ENCODE measurements at regions not wholly inside any gene's neighbourhood (a gene's known extent, or its start where the extent isn't known, plus 50 kb on each side); places are given as distances from the start of the nearest gene placed in this dataset.

DNA sequence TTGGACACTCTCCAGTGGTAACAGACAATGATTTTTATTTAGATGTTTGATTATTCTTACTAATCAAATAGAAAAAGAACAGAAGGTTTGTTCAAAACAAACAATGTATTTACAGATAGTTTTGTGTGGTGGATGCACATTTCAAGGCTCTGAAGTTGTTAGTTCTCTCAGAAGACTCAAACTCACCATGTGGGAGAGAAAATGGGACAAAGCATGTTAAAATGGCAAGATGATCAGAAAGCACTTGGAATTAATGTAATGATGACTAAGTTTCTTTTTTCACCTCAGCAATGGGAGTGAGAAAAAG is 450.5 kb upstream of the KCNMB2 start:
- DNase-seq (ENCODE audit: low spot score) = no peak
- no peak overlapping the region for H3K27ac ChIP-seq (ENCODE audit: low read depth, low read length, poor library complexity, severe bottlenecking)
- no TSS peak for BruUV-seq (replicated peaks)

DNA sequence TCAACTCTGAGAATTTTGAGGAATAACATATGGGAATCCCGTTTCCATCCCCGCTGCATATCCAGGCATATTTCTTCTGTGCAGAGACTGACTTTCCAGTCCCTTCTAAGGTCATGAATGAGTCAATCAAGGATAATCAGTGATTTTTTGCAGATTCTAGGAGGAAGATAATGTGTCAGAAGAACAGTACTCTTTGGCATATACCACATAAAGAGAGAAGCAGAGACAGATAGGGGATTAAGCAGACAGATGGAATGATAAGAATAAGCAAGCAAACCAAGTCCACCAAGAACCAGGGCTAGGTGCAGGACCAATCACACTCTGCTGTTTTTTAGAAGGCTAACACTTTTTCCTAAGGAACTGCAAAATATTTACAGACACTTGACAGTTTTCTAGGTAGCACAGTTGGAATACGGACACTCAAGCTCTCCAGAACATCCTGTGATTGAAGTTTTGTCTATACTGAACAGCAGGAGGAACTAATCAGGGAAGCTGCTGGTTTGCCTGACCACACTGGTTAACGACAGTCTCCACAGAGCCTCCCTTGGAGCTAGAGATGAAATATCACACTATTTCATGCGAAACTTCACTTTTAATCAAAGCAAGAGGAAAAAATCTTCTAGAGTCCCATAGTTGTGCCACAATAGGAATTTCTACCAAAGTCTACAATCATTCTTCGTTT is 450.0 kb upstream of the KCNMB2 start:
- Histone ChIP-seq H3K4me1 (ENCODE audit: insufficient read depth, low read length, poor library complexity, severe bottlenecking) (peaks cover 37% of the 10 kb centered on the region), H3K36me3 (ENCODE audit: insufficient read depth, low read length, poor library complexity, severe bottlenecking) (no peaks in the 10 kb centered on the region), H3K27ac (ENCODE audit: low read depth, low read length, poor library complexity, severe bottlenecking) (no peak overlapping the region), H3K27me3 (replicated peaks; ENCODE audit: insufficient read depth, low read depth, low read length, poor library complexity) (no peaks in the 10 kb centered on the region), H3K4me3 (ENCODE audit: low read depth, low read length, poor library complexity, severe bottlenecking) (no peak overlapping the region), H3K9me3 (ENCODE audit: low read depth, low read length, poor library complexity, severe bottlenecking) (no peaks in the 10 kb centered on the region)
- TF ChIP-seq, protein P1, sequence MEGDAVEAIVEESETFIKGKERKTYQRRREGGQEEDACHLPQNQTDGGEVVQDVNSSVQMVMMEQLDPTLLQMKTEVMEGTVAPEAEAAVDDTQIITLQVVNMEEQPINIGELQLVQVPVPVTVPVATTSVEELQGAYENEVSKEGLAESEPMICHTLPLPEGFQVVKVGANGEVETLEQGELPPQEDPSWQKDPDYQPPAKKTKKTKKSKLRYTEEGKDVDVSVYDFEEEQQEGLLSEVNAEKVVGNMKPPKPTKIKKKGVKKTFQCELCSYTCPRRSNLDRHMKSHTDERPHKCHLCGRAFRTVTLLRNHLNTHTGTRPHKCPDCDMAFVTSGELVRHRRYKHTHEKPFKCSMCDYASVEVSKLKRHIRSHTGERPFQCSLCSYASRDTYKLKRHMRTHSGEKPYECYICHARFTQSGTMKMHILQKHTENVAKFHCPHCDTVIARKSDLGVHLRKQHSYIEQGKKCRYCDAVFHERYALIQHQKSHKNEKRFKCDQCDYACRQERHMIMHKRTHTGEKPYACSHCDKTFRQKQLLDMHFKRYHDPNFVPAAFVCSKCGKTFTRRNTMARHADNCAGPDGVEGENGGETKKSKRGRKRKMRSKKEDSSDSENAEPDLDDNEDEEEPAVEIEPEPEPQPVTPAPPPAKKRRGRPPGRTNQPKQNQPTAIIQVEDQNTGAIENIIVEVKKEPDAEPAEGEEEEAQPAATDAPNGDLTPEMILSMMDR (conservative IDR thresholded peaks at IDR 0.05; ENCODE audit: low read depth, low read length) = no peak
- TF ChIP-seq EZH2 (IDR thresholded peaks at IDR 0.05; ENCODE audit: borderline replicate concordance, low read depth, low read length, poor library complexity, severe bottlenecking) = no peak
- no TSS peak for BruUV-seq (replicated peaks)
- ChIA-PET CTCF (no interaction called here), POLR2A (ENCODE audit: low non-redundant PET) (no interaction called here)
- DNase-seq (ENCODE audit: low spot score) = no peak
- intact Hi-C loops (cut with micrococcal nuclease; ENCODE audit: unreplicated experiment) = loop anchor here (10.0 kb wide), 1 partner anchor 239 kb away; no protein-coding TSS in a partner anchor

More for the DNA sequence above, 450.5 kb upstream of the KCNMB2 start:
- H3K4me1 ChIP-seq (ENCODE audit: insufficient read depth, low read length, poor library complexity, severe bottlenecking) = peaks cover 37% of the 10 kb centered on the region
- H3K27me3 ChIP-seq (replicated peaks; ENCODE audit: insufficient read depth, low read depth, low read length, poor library complexity) = no peaks in the 10 kb centered on the region
- POLR2A ChIA-PET (ENCODE audit: low non-redundant PET) = interaction anchor here (0.6 kb wide), 1 partner anchor 53 kb away, joined by 3 read pairs; no protein-coding TSS in a partner anchor
- H3K9me3 ChIP-seq (ENCODE audit: low read depth, low read length, poor library complexity, severe bottlenecking) = no peaks in the 10 kb centered on the region
- no peaks in the 10 kb centered on the region for H3K36me3 ChIP-seq (ENCODE audit: insufficient read depth, low read length, poor library complexity, severe bottlenecking)
- intact Hi-C loops (cut with micrococcal nuclease; ENCODE audit: unreplicated experiment) = loop anchor here (10.0 kb wide), 1 partner anchor 239 kb away; no protein-coding TSS in a partner anchor
- TF ChIP-seq, protein P1 (conservative IDR thresholded peaks at IDR 0.05; ENCODE audit: low read depth, low read length) = no peak
- TF ChIP-seq EZH2 (IDR thresholded peaks at IDR 0.05; ENCODE audit: borderline replicate concordance, low read depth, low read length, poor library complexity, severe bottlenecking) = no peak
- no peak overlapping the region for H3K4me3 ChIP-seq (ENCODE audit: low read depth, low read length, poor library complexity, severe bottlenecking)
- CTCF ChIA-PET = no interaction called here

DNA sequence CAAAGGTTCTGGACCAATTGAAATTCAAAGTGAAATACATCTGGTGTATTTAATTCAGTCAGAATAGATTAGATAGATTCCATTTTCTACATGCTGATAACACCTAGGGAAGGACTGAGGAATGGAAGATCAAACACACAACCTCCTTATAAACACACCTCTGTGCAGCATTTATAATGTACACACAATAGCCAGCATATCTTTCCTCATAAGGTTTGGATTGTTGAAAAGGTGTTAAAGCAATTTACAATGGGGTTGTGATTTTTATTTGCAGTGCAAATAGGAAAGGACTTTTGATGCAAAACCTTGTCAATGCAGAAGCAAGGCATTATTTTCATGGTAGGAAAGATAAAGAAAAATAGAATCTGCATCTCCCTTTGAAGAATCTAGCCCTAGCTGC is 448.9 kb upstream of the KCNMB2 start:
- H3K4me3 ChIP-seq (ENCODE audit: low read depth, low read length, poor library complexity, severe bottlenecking) = no peak overlapping the region
- H3K9me3 ChIP-seq (ENCODE audit: low read depth, low read length, poor library complexity, severe bottlenecking) = no peaks in the 10 kb centered on the region
- peaks cover 37% of the 10 kb centered on the region for H3K4me1 ChIP-seq (ENCODE audit: insufficient read depth, low read length, poor library complexity, severe bottlenecking)
- H3K27me3 ChIP-seq (replicated peaks; ENCODE audit: insufficient read depth, low read depth, low read length, poor library complexity) = no peaks in the 10 kb centered on the region
- intact Hi-C loops (cut with micrococcal nuclease; ENCODE audit: unreplicated experiment) = loop anchor here (10.0 kb wide), 1 partner anchor 237 kb away; no protein-coding TSS in a partner anchor
- no peak for DNase-seq (ENCODE audit: low spot score)
- no TSS peak for BruUV-seq (replicated peaks)
- no peaks in the 10 kb centered on the region for H3K36me3 ChIP-seq (ENCODE audit: insufficient read depth, low read length, poor library complexity, severe bottlenecking)
- POLR2A ChIA-PET (ENCODE audit: low non-redundant PET) = no interaction called here
- CTCF ChIA-PET = no interaction called here
- TF ChIP-seq, protein P1 (conservative IDR thresholded peaks at IDR 0.05; ENCODE audit: low read depth, low read length) = no peak
- no peak for TF ChIP-seq EZH2 (IDR thresholded peaks at IDR 0.05; ENCODE audit: borderline replicate concordance, low read depth, low read length, poor library complexity, severe bottlenecking)
- H3K27ac ChIP-seq (ENCODE audit: low read depth, low read length, poor library complexity, severe bottlenecking) = no peak overlapping the region

Data from A673 (cell line).